Activated T-helper 17 cell treated with anti-CD3 and anti-CD28 coated beads, Interleukin-2, amount 50 U/mL, for 72 hours (primary cell): ENCODE measurements at regions not wholly inside any gene's neighbourhood (a gene's known extent, or its start where the extent isn't known, plus 50 kb on each side); places are given as distances from the start of the nearest gene placed in this dataset.

Experiments
- ATAC-seq: fragments of 150-1000 bp; cut with Tn5 transposase; replicated peaks from 2 replicates; pipeline ENCODE4 v1.10.0; 2021; ENCODE audit warnings: mild to moderate bottlenecking, moderate library complexity
- H3K27ac Mint-ChIP-seq: one replicate; pipeline ENCODE4 v1.8.0; 2022; ENCODE audit warnings: mixed read lengths
- H3K27me3 Mint-ChIP-seq: one replicate; pipeline ENCODE4 v1.8.0; 2022; ENCODE audit warnings: mixed read lengths
- H3K36me3 Mint-ChIP-seq: one replicate; pipeline ENCODE4 v1.8.0; 2022; ENCODE audit warnings: low read depth, mild to moderate bottlenecking, mixed read lengths
- H3K4me1 Mint-ChIP-seq: one replicate; pipeline ENCODE4 v1.8.0; 2022; ENCODE audit warnings: mixed read lengths
- H3K4me3 Mint-ChIP-seq: one replicate; pipeline ENCODE4 v1.8.0; 2022; ENCODE audit warnings: mild to moderate bottlenecking, mixed read lengths
- H3K9me3 Mint-ChIP-seq: one replicate; pipeline ENCODE4 v1.8.0; 2022; ENCODE audit warnings: mixed read lengths

DNA sequence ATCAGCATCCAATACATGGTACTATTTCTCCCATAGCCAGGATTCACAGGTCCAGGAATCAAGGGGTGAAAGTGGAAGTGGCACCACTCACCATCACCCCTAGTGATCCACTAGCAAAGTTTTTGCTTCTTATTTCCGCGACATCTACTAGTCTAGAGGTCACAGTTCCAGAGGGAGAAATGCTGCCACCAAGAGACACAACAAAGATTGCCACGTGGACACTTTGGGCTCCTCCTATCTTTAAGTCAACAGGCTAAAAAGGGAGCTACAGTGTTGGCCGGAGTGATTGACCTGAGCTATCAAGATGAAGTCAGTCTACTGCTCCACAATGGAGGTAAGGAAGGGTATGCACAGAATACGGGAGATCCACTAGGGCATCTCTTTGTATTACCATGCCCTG, 178.2 kb downstream of the AKR1D1 start:
- Mint-ChIP-seq H3K9me3 (peaks cover 4% of the 10 kb centered on the region), H3K4me3 (no peak overlapping the region), H3K27me3 (peaks cover 6% of the 10 kb centered on the region), H3K27ac (no peak overlapping the region), H3K4me1 (no peaks in the 10 kb centered on the region), H3K36me3 (no peaks in the 10 kb centered on the region)
- ATAC-seq = no peak

DNA sequence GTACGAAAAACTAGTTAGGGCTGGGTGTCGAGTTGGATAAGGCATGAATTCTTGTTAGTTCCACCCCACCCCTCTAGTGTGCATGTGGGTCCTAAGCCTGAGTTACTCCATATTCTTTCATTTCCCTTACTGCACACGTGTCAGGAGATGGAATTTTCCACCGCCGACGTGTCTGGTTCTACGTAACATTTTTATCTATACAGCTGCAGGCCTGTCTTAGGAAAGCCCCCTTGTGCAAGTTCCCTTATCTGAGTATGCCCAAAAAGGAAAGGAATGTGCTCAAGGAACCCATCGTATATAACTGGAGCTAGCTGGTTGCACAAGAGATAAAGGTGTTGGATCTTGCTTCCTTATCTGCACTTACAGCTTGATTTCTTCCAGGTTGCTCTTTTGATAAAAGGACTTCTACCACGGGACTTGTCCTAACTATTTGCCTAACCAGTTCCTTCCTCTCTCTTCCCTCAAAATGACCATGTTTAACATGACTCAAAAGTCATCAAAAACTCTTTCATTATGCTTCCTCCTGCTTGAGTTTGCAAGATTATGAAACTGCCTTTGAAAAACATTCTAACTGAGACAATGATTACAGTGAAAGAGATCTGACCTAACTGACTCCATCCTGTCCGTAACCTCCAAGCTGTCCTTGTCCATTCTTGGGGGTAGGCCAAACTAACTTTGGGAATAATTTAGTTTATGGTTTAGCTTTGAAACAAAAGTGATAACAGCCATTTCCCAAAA, 181.4 kb downstream of the AKR1D1 start:
- Mint-ChIP-seq H3K4me3 (no peak overlapping the region), H3K4me1 (no peaks in the 10 kb centered on the region), H3K9me3 (peaks cover 4% of the 10 kb centered on the region), H3K27ac (no peak overlapping the region), H3K27me3 (peaks cover 8% of the 10 kb centered on the region), H3K36me3 (no peaks in the 10 kb centered on the region)
- no peak for ATAC-seq

DNA sequence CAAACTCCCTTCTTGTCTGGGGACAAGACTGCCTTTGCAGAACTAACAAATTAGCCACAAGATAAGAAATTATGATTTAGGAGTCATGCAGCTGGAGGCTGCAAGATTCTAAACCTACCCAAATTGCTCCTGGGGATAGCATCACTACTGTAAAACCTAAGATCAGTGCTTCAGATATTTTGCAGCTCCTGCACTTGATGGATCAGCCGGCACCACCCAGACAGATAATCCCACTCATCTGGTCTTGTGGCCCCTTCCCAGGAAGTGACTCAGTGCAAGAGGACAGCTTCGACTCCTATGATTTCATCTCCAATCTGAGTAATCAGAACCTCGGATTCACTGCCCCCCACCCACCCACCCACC, 181.9 kb downstream of the AKR1D1 start:
- no peak overlapping the region for H3K4me3 Mint-ChIP-seq
- H3K36me3 Mint-ChIP-seq = no peaks in the 10 kb centered on the region
- H3K9me3 Mint-ChIP-seq = peaks cover 2% of the 10 kb centered on the region
- ATAC-seq = no peak
- H3K27ac Mint-ChIP-seq = no peak overlapping the region
- peaks cover 6% of the 10 kb centered on the region for H3K27me3 Mint-ChIP-seq
- H3K4me1 Mint-ChIP-seq = no peaks in the 10 kb centered on the region

- H3K4me1 Mint-ChIP-seq = no peaks in the 10 kb centered on the region
- no peak overlapping the region for H3K27ac Mint-ChIP-seq
- no peaks in the 10 kb centered on the region for H3K9me3 Mint-ChIP-seq
- no peak for ATAC-seq
- H3K4me3 Mint-ChIP-seq = no peak overlapping the region
- no peaks in the 10 kb centered on the region for H3K36me3 Mint-ChIP-seq
- H3K27me3 Mint-ChIP-seq = peaks cover 3% of the 10 kb centered on the region
These were observed 183.4 kb downstream of the AKR1D1 start for GRCh38 chr7:138259675-138260074.

GRCh38 chr7:138267934-138268333, 191.7 kb downstream of the AKR1D1 start:
- no peaks in the 10 kb centered on the region for H3K36me3 Mint-ChIP-seq
- no peaks in the 10 kb centered on the region for H3K9me3 Mint-ChIP-seq
- H3K27me3 Mint-ChIP-seq = no peaks in the 10 kb centered on the region
- H3K4me1 Mint-ChIP-seq = no peaks in the 10 kb centered on the region
- no peak for ATAC-seq
- H3K27ac Mint-ChIP-seq = no peak overlapping the region
- H3K4me3 Mint-ChIP-seq = no peak overlapping the region

DNA sequence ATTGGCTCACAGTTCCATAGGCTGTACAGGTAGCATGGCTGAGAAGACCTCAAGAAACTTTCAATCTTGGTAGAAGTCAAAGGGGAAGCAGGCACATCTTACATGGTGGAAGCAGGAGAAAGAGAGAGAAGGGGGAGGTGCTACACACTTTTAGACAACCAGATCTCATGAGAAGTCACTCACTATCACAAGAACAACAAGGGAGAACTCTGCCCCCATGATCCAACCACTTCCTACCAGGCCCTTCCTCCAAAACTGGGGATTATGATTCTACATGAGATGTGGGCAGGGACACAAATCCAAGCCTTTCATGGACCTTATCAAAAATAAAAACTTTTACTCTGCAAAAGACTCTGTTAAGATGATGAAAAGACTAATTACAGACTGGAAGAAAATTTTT, 183.2 kb upstream of the TRIM24 start:
- no peaks in the 10 kb centered on the region for H3K36me3 Mint-ChIP-seq
- H3K9me3 Mint-ChIP-seq = no peaks in the 10 kb centered on the region
- H3K27ac Mint-ChIP-seq = no peak overlapping the region
- no peak overlapping the region for H3K4me3 Mint-ChIP-seq
- H3K4me1 Mint-ChIP-seq = no peaks in the 10 kb centered on the region
- H3K27me3 Mint-ChIP-seq = no peaks in the 10 kb centered on the region
- no peak for ATAC-seq

DNA sequence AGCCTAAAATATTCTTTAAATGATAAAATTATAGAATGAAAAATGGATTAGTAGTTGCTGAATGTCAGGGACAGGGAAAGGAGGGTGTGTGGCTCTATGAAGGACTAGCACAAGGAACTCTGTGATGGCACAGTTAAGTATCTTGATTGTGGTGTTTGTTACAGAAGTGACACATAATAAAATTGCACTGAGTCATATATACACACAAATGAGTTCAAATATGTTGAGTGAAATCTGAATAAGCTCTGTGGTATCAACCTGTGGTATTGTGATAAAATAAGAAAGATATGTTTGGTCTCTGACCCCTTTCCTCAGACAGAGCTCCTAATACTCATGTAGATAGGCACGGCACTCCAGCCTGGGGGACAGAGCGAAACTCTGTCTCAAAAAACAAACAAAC, 181.5 kb upstream of the TRIM24 start:
- H3K4me1 Mint-ChIP-seq = no peaks in the 10 kb centered on the region
- no peaks in the 10 kb centered on the region for H3K36me3 Mint-ChIP-seq
- no peaks in the 10 kb centered on the region for H3K27me3 Mint-ChIP-seq
- no peak overlapping the region for H3K27ac Mint-ChIP-seq
- ATAC-seq = peak; percentile 46
- H3K9me3 Mint-ChIP-seq = no peaks in the 10 kb centered on the region
- no peak overlapping the region for H3K4me3 Mint-ChIP-seq

- no peak overlapping the region for H3K4me3 Mint-ChIP-seq
- no peaks in the 10 kb centered on the region for H3K27me3 Mint-ChIP-seq
- no peaks in the 10 kb centered on the region for H3K4me1 Mint-ChIP-seq
- ATAC-seq = no peak
- H3K9me3 Mint-ChIP-seq = no peaks in the 10 kb centered on the region
- no peaks in the 10 kb centered on the region for H3K36me3 Mint-ChIP-seq
- no peak overlapping the region for H3K27ac Mint-ChIP-seq
These were observed 177.1 kb upstream of the TRIM24 start for GRCh38 chr7:138282997-138283396.

DNA sequence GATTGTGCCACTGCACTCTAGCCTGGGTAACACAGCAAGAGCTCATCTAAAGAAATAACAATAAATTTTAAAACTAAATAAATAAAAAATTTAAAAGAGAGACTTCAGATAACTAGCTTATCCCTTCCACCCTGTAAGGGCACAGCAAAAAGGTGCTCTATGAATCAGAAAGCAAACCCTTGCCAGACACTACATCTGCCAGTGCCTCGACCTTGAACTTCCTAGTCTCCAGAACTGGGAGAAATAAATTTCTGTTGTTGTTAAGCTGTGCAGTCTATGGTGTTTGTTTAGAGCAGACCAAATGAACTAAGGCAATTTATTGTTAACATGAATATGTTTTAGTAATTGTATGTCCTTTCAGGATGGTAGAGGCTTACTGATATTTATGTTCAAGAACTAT, 174.9 kb upstream of the TRIM24 start:
- peaks cover 9% of the 10 kb centered on the region for H3K27me3 Mint-ChIP-seq
- ATAC-seq = no peak
- H3K9me3 Mint-ChIP-seq = peaks cover 7% of the 10 kb centered on the region
- no peak overlapping the region for H3K4me3 Mint-ChIP-seq
- no peaks in the 10 kb centered on the region for H3K4me1 Mint-ChIP-seq
- H3K27ac Mint-ChIP-seq = no peak overlapping the region
- no peaks in the 10 kb centered on the region for H3K36me3 Mint-ChIP-seq

DNA sequence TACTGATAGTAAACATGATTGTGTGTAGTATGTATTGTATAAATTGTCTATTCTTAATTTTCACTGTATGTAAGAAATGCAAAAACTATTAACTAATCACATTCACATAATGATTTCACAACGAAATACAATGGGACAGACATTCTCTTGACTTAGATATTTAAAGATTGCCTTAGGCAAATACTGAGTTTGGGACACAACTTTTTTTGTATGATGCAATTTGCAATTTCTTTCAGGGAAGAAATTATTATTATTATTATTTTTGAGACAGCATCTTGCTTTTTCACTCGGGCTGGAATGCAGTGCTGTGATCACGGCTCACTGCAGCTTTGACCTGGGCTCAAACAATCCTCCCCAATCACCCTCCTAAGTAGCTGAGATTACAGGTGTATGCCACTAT, 173.2 kb upstream of the TRIM24 start:
- no peaks in the 10 kb centered on the region for H3K36me3 Mint-ChIP-seq
- H3K27me3 Mint-ChIP-seq = peaks cover 9% of the 10 kb centered on the region
- no peak for ATAC-seq
- H3K9me3 Mint-ChIP-seq = peaks cover 7% of the 10 kb centered on the region
- H3K27ac Mint-ChIP-seq = no peak overlapping the region
- no peaks in the 10 kb centered on the region for H3K4me1 Mint-ChIP-seq
- H3K4me3 Mint-ChIP-seq = no peak overlapping the region

DNA sequence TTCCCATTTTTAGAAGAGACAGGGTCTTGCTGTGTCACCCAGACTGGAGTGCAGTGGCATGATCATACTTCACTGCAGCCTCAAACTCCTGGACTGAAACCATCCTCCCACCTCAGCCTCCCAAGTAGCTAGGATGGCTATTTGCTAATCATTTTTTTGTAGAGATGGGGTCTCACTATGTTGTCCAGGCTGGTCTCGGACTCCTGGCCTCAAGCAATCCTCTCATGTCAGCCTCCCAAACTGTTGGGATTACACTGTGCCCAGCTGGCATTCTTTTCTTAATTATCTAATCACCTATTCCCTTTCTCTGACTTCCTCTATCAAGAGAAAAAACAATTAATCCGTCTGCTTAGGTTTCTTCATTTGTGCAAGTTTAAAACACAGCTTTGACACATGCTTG, 172.5 kb upstream of the TRIM24 start:
- Mint-ChIP-seq H3K36me3 (no peaks in the 10 kb centered on the region), H3K27me3 (peaks cover 9% of the 10 kb centered on the region), H3K9me3 (peaks cover 7% of the 10 kb centered on the region), H3K4me1 (no peaks in the 10 kb centered on the region), H3K4me3 (no peak overlapping the region), H3K27ac (no peak overlapping the region)
- ATAC-seq = no peak

GRCh38 chr7:138289082-138289481, 171.0 kb upstream of the TRIM24 start:
- no peak for ATAC-seq
- H3K27me3 Mint-ChIP-seq = peaks cover 12% of the 10 kb centered on the region
- H3K4me3 Mint-ChIP-seq = no peak overlapping the region
- H3K27ac Mint-ChIP-seq = no peak overlapping the region
- peaks cover 7% of the 10 kb centered on the region for H3K9me3 Mint-ChIP-seq
- no peaks in the 10 kb centered on the region for H3K4me1 Mint-ChIP-seq
- no peaks in the 10 kb centered on the region for H3K36me3 Mint-ChIP-seq

DNA sequence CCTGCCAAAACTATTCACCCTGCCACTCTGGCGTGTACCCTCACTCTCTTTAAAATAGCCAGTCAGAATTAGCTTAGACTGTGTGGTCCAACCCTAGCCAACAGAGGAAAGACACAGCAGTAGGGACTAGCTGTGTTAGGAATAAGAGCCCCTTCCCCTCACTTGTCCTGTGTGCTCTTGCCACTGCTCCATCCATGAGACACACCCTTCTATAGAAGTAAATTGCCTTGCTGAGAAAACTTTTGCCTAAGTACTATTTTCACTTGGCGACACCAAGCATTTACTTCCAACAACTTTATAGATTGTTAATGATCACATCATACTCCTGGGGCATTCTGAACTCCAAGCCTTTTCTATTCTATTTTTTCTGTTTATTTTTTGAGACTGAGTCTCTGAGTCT, 170.2 kb upstream of the TRIM24 start:
- no peak for ATAC-seq
- Mint-ChIP-seq H3K36me3 (no peaks in the 10 kb centered on the region), H3K4me1 (no peaks in the 10 kb centered on the region), H3K9me3 (peaks cover 7% of the 10 kb centered on the region), H3K27me3 (peaks cover 12% of the 10 kb centered on the region), H3K27ac (no peak overlapping the region), H3K4me3 (no peak overlapping the region)

- Mint-ChIP-seq H3K27me3 (peaks cover 12% of the 10 kb centered on the region), H3K36me3 (no peaks in the 10 kb centered on the region), H3K27ac (no peak overlapping the region), H3K4me3 (no peak overlapping the region), H3K4me1 (no peaks in the 10 kb centered on the region), H3K9me3 (peaks cover 7% of the 10 kb centered on the region)
- ATAC-seq = no peak
These were observed 167.1 kb upstream of the TRIM24 start for GRCh38 chr7:138292951-138293350.

- Mint-ChIP-seq H3K4me3 (no peak overlapping the region), H3K27me3 (peaks cover 3% of the 10 kb centered on the region), H3K27ac (no peak overlapping the region), H3K9me3 (peaks cover under 1% of the 10 kb centered on the region), H3K4me1 (no peaks in the 10 kb centered on the region), H3K36me3 (no peaks in the 10 kb centered on the region)
- no peak for ATAC-seq
These were observed 164.9 kb upstream of the TRIM24 start for GRCh38 chr7:138295049-138295637.
